CD4-positive, alpha-beta T cell treated with Interferon alpha-2 for 1 hour (primary cell): ENCODE measurements at regions not wholly inside any gene's neighbourhood (a gene's known extent, or its start where the extent isn't known, plus 50 kb on each side); places are given as distances from the start of the nearest gene placed in this dataset.
"Not testable (repeated sequence)": the region's sequence is repeated elsewhere in the genome, so short reads cannot be mapped to it uniquely, and the experiment has no call there.

Experiments
- DNase-seq, 2 donors: peaks; one replicate each; pipeline ENCODE4 v3.0.0-alpha.2; 2020 to 2022

GRCh38 chr21:5975719-5976118, 4545.7 kb upstream of the TPTE start:
- not testable (repeated sequence) for DNase-seq

- DNase-seq = not testable (repeated sequence)
Observed at GRCh38 chr21:5997586-5997985, 4523.8 kb upstream of the TPTE start.

GRCh38 chr21:6015422-6016057, 4505.8 kb upstream of the TPTE start:
- DNase-seq = not testable (repeated sequence)

GRCh38 chr21:6020460-6020859, 4500.9 kb upstream of the TPTE start:
- DNase-seq = not testable (repeated sequence)

GRCh38 chr21:6020953-6021716, 4500.2 kb upstream of the TPTE start:
- not testable (repeated sequence) for DNase-seq

- DNase-seq = not testable (repeated sequence)
Observed at GRCh38 chr21:6021717-6022270, 4499.6 kb upstream of the TPTE start.

- DNase-seq = not testable (repeated sequence)
Observed at GRCh38 chr21:6023331-6023730, 4498.1 kb upstream of the TPTE start.

- not testable (repeated sequence) for DNase-seq
Observed at GRCh38 chr21:6025139-6025538, 4496.2 kb upstream of the TPTE start.

- not testable (repeated sequence) for DNase-seq
Observed at GRCh38 chr21:6027497-6027896, 4493.9 kb upstream of the TPTE start.

GRCh38 chr21:6034124-6034678, 4487.2 kb upstream of the TPTE start:
- not testable (repeated sequence) for DNase-seq

- not testable (repeated sequence) for DNase-seq
Observed at GRCh38 chr21:6034820-6035473, 4486.4 kb upstream of the TPTE start.

GRCh38 chr21:6035474-6036155, 4485.8 kb upstream of the TPTE start:
- not testable (repeated sequence) for DNase-seq

GRCh38 chr21:6039224-6039623, 4482.2 kb upstream of the TPTE start:
- DNase-seq = not testable (repeated sequence)

GRCh38 chr21:6040095-6040494, 4481.3 kb upstream of the TPTE start:
- DNase-seq = not testable (repeated sequence)

- DNase-seq = not testable (repeated sequence)
Observed at GRCh38 chr21:6043430-6044275, 4477.7 kb upstream of the TPTE start.

- not testable (repeated sequence) for DNase-seq
Observed at GRCh38 chr21:6044695-6045094, 4476.7 kb upstream of the TPTE start.

GRCh38 chr21:6049930-6050329, 4471.5 kb upstream of the TPTE start:
- DNase-seq = not testable (repeated sequence)

- not testable (repeated sequence) for DNase-seq
Observed at GRCh38 chr21:6052109-6052508, 4469.3 kb upstream of the TPTE start.

- not testable (repeated sequence) for DNase-seq
Observed at GRCh38 chr21:6053145-6053544, 4468.2 kb upstream of the TPTE start.

- not testable (repeated sequence) for DNase-seq
Observed at GRCh38 chr21:6058997-6059396, 4462.4 kb upstream of the TPTE start.

GRCh38 chr21:6060054-6060681, 4461.2 kb upstream of the TPTE start:
- DNase-seq = not testable (repeated sequence)
